HG03108 (cell line): ENCODE measurements at regions not wholly inside any gene's neighbourhood (a gene's known extent, or its start where the extent isn't known, plus 50 kb on each side); places are given as distances from the start of the nearest gene placed in this dataset.

Experiments used
- ATAC-seq: cut with Tn5 transposase; IDR thresholded peaks from one replicate; pipeline ENCODE4 v1.9.1; 2021; ENCODE audit warnings: moderate library complexity; ENCODE audit not compliant: unreplicated experiment

- no peak for ATAC-seq
These were observed 76.9 kb upstream of the NABP1 start for GRCh38 chr2:191601060-191601459.

- ATAC-seq: no peak
These were observed 73.8 kb upstream of the NABP1 start for GRCh38 chr2:191604154-191604553.

- no peak for ATAC-seq
These were observed 70.8 kb upstream of the NABP1 start for GRCh38 chr2:191607096-191607495.

GRCh38 chr2:191610756-191611155 is 67.2 kb upstream of the NABP1 start:
- ATAC-seq: no peak

GRCh38 chr2:191611614-191612013 is 66.3 kb upstream of the NABP1 start:
- peak; percentile 97 for ATAC-seq

GRCh38 chr2:191612496-191612895 is 65.4 kb upstream of the NABP1 start:
- no peak for ATAC-seq

GRCh38 chr2:191614759-191615158 is 63.2 kb upstream of the NABP1 start:
- ATAC-seq: no peak

GRCh38 chr2:191615596-191615995 is 62.3 kb upstream of the NABP1 start:
- ATAC-seq: no peak

- peak; percentile 96 for ATAC-seq
These were observed 60.4 kb upstream of the NABP1 start for GRCh38 chr2:191617575-191617974.

- ATAC-seq: no peak
These were observed 59.7 kb upstream of the NABP1 start for GRCh38 chr2:191618046-191618780.

GRCh38 chr2:191618786-191619185 is 59.1 kb upstream of the NABP1 start:
- no peak for ATAC-seq

GRCh38 chr2:191620144-191620543 is 57.8 kb upstream of the NABP1 start:
- ATAC-seq: no peak

- no peak for ATAC-seq
These were observed 55.3 kb upstream of the NABP1 start for GRCh38 chr2:191622374-191623320.

- ATAC-seq: peak; percentile 50
These were observed 52.9 kb upstream of the NABP1 start for GRCh38 chr2:191625016-191625415.

GRCh38 chr2:191625446-191625845 is 52.5 kb upstream of the NABP1 start:
- no peak for ATAC-seq

- ATAC-seq: no peak
These were observed 51.3 kb upstream of the NABP1 start for GRCh38 chr2:191626497-191627151.

- ATAC-seq: no peak
These were observed 50.4 kb upstream of the NABP1 start for GRCh38 chr2:191627518-191627917.
